Loucy (cell line): ENCODE measurements at regions not wholly inside any gene's neighbourhood (a gene's known extent, or its start where the extent isn't known, plus 50 kb on each side); places are given as distances from the start of the nearest gene placed in this dataset.

Experiments used
- H2AFZ ChIP-seq: fragments of 200-600 bp; sonication (generic); 2 replicates; pipeline ENCODE4 v1.6.0; 2016; ENCODE audit warnings: antibody characterized with exemption, mild to moderate bottlenecking, low read length, moderate library complexity
- H3F3A ChIP-seq: fragments of 200-600 bp; 2 replicates; pipeline ENCODE4 v1.6.0; 2016; ENCODE audit warnings: antibody characterized with exemption, low read depth, mild to moderate bottlenecking
- H3K27me3 ChIP-seq: fragments of 200-600 bp; sonication (generic); 2 replicates; pipeline ENCODE4 v1.6.1; 2014; ENCODE audit warnings: low read length, mild to moderate bottlenecking; ENCODE audit not compliant: insufficient read depth, poor library complexity, severe bottlenecking
- H3K36me3 ChIP-seq: fragments of 200-600 bp; sonication (generic); 2 replicates; pipeline ENCODE4 v1.6.1; 2016; ENCODE audit warnings: low read length; ENCODE audit not compliant: insufficient read depth
- H3K4me1 ChIP-seq: fragments of 200-600 bp; sonication (generic); 2 replicates; pipeline ENCODE4 v1.5.1; 2014; ENCODE audit warnings: low read length, mild to moderate bottlenecking; ENCODE audit not compliant: insufficient read depth, poor library complexity, severe bottlenecking
- H3K4me2 ChIP-seq: fragments of 200-600 bp; sonication (generic); 2 replicates; pipeline ENCODE4 v1.6.0; 2014; ENCODE audit warnings: antibody characterized with exemption, low read length, low read depth, mild to moderate bottlenecking; ENCODE audit not compliant: poor library complexity, severe bottlenecking
- H3K4me3 ChIP-seq: fragments of 200-600 bp; sonication (generic); 2 replicates; pipeline ENCODE4 v1.5.1; 2014; ENCODE audit warnings: low read length, mild to moderate bottlenecking, mixed read lengths; ENCODE audit not compliant: poor library complexity, severe bottlenecking
- H3K79me2 ChIP-seq: fragments of 200-600 bp; sonication (generic); 2 replicates; pipeline ENCODE4 v1.6.1; 2014; ENCODE audit warnings: low read length; ENCODE audit not compliant: insufficient read depth
- H3K9ac ChIP-seq: fragments of 200-600 bp; sonication (generic); 2 replicates; pipeline ENCODE4 v1.6.0; 2014; ENCODE audit warnings: mild to moderate bottlenecking, low read depth, low read length, moderate library complexity; ENCODE audit not compliant: poor library complexity, severe bottlenecking
- H3K9me2 ChIP-seq: fragments of 200-600 bp; sonication (generic); replicated peaks from 2 replicates; pipeline ENCODE4 v1.6.1; 2016; ENCODE audit warnings: low read depth, low read length, mixed read lengths
- H3K9me3 ChIP-seq: fragments of 200-600 bp; sonication (generic); 2 replicates; pipeline ENCODE4 v1.6.1; 2014; ENCODE audit warnings: mild to moderate bottlenecking, antibody characterized with exemption, low read length, low read depth; ENCODE audit not compliant: insufficient read depth
- H4K20me1 ChIP-seq: fragments of 200-600 bp; sonication (generic); 2 replicates; pipeline ENCODE4 v1.6.0; 2014; ENCODE audit warnings: antibody characterized with exemption, low read length, mild to moderate bottlenecking; ENCODE audit not compliant: insufficient read depth, poor library complexity, severe bottlenecking
- EZH2phosphoT487 ChIP-seq: fragments of 200-600 bp; IDR thresholded peaks from 2 replicates; pipeline ENCODE4 v1.6.1; 2018; ENCODE audit warnings: antibody characterized with exemption, mild to moderate bottlenecking, moderate library complexity, borderline replicate concordance
- TF ChIP-seq, protein P1 (sequence below): fragments of 200-600 bp; sonication (generic); conservative IDR thresholded peaks from 2 replicates; pipeline ENCODE4 v1.5.1; 2014; ENCODE audit warnings: mild to moderate bottlenecking, antibody characterized with exemption, low read length

DNA sequence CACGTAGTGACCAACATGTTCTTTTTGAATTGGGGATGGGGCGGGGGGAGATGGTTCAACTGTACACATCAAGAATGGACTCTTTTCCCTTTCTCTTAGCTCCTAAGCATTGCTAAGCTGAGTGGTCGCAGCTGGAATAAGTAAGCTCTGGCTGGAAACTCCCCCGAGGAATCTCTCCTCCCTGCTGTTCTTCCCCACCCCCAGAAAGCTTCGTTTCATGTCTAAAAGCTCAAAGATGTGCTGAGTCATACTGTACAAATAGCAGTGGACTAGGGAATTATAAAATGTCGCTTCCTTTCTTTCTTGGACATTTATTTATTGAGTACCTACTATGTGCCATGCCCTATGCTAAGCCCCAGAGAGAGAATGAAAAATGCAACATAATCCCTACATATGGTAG, 191.1 kb upstream of the ADO start:
- Histone ChIP-seq H3K4me2 (no peak overlapping the region), H4K20me1 (no peaks in the 10 kb centered on the region), H3K4me3 (no peak overlapping the region), H3K9me3 (no peaks in the 10 kb centered on the region), H3K4me1 (no peaks in the 10 kb centered on the region), H3K9ac (no peak overlapping the region), H3K79me2 (no peaks in the 10 kb centered on the region), H3K27me3 (no peaks in the 10 kb centered on the region), H3F3A (no peaks in the 10 kb centered on the region), H3K9me2 (no peaks in the 10 kb centered on the region), H2AFZ (no peak overlapping the region), H3K36me3 (no peaks in the 10 kb centered on the region)
- TF ChIP-seq, protein P1, sequence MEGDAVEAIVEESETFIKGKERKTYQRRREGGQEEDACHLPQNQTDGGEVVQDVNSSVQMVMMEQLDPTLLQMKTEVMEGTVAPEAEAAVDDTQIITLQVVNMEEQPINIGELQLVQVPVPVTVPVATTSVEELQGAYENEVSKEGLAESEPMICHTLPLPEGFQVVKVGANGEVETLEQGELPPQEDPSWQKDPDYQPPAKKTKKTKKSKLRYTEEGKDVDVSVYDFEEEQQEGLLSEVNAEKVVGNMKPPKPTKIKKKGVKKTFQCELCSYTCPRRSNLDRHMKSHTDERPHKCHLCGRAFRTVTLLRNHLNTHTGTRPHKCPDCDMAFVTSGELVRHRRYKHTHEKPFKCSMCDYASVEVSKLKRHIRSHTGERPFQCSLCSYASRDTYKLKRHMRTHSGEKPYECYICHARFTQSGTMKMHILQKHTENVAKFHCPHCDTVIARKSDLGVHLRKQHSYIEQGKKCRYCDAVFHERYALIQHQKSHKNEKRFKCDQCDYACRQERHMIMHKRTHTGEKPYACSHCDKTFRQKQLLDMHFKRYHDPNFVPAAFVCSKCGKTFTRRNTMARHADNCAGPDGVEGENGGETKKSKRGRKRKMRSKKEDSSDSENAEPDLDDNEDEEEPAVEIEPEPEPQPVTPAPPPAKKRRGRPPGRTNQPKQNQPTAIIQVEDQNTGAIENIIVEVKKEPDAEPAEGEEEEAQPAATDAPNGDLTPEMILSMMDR = no peak
- no peak for TF ChIP-seq EZH2phosphoT487

DNA sequence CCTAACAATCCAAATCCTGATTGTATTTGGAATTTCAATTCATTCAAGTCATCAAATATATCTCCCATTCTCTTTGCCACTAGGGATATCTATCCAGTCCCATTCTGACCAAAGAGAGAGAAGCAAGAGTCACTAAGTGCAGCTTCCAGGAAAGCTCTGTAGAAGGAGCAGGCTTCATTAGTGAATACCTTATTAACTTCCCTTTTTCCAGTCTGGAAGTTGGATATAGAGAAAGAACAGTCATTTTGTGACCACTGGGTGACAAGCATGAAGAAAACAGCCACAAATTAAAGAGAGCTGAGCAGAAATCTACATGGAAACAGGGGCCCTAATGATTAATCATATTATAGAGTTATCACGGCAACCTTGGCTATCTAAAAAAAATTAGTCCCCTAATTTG, 190.7 kb upstream of the ADO start:
- no peaks in the 10 kb centered on the region for H3K36me3 ChIP-seq
- TF ChIP-seq, protein P1 = no peak
- no peak for TF ChIP-seq EZH2phosphoT487

DNA sequence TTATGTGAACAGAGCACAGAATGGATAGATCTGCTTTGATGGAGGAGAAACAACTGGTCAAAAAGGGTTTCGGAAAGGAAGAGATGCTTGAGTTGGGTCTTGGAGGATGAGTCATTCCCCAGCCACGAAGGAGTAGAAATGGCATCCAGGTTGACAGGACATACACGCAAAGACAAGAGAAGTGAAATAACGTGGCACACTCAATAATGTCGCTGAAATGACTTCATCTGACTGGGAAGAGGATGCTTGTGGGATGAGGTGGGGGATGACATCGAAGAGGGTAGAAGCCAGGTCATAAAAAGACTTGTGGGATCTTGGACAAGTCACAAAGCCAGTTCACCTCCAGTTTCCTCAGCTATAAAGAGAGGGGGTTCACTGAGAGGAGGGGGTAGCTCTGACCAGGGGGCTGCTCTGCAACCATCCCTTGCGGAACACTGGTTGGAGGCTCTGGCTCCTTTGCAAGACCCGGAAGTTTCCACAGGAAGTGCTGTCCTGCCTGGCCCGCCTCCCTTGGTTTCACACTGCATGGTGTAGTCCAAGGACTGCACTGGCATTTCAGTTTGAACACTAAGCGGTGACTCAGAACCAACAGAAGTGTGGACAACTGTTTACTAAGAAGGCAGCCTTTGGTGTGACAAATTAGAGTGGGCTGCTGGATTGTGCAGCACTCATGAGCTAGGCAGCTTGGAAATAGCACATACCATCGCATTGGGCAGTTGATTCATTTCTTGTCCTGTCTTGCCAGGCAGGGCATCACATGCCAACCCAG, 189.9 kb upstream of the ADO start:
- no peaks in the 10 kb centered on the region for H3K27me3 ChIP-seq
- H3F3A ChIP-seq = no peaks in the 10 kb centered on the region
- no peaks in the 10 kb centered on the region for H3K9me3 ChIP-seq
- H3K36me3 ChIP-seq = no peaks in the 10 kb centered on the region
- H3K4me1 ChIP-seq = no peaks in the 10 kb centered on the region
- H4K20me1 ChIP-seq = no peaks in the 10 kb centered on the region
- no peak overlapping the region for H3K4me2 ChIP-seq
- TF ChIP-seq, protein P1 = no peak
- no peak for TF ChIP-seq EZH2phosphoT487
- no peak overlapping the region for H3K4me3 ChIP-seq
- H3K9me2 ChIP-seq = no peaks in the 10 kb centered on the region
- H3K79me2 ChIP-seq = no peaks in the 10 kb centered on the region
- no peak overlapping the region for H2AFZ ChIP-seq
- no peak overlapping the region for H3K9ac ChIP-seq

More for the DNA sequence above, 190.7 kb upstream of the ADO start:
- Histone ChIP-seq H3K79me2 (no peaks in the 10 kb centered on the region), H3K4me1 (no peaks in the 10 kb centered on the region), H3K4me3 (no peak overlapping the region), H3K9me3 (no peaks in the 10 kb centered on the region), H3K4me2 (no peak overlapping the region), H2AFZ (no peak overlapping the region), H3F3A (no peaks in the 10 kb centered on the region), H3K9me2 (no peaks in the 10 kb centered on the region), H3K27me3 (no peaks in the 10 kb centered on the region), H4K20me1 (no peaks in the 10 kb centered on the region), H3K9ac (no peak overlapping the region)
